ENCODE measurements at regions not wholly inside any gene's neighbourhood (a gene's known extent, or its start where the extent isn't known, plus 50 kb on each side); places are given as distances from the start of the nearest gene placed in this dataset.

DNA sequence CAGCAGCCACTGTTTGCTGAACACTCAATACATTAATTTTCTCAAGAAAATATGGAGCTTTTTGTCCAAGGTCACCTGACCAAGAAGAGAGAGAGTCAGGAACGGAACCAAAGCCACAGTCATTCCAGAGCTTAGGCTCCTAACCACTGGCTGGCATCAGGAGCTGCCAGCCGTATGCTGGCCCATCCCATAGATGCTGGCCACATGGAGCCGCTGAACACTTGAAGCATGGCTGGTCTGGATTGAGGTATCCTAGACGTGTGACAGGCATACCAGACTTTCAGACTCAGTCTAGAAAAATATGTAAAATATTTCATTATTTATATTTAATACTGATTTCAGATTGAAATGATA, 458.7 kb downstream of the MATN1 start:
- Histone ChIP-seq H3K27ac (no peak overlapping the region), H3K4me1 (no peaks in the 10 kb centered on the region)

GRCh38 chr1:30263888-30264671, 459.3 kb downstream of the MATN1 start:
- no peak overlapping the region for H3K4me3 ChIP-seq
- TF ChIP-seq POLR2AphosphoS5 (IDR thresholded peaks at IDR 0.05) (no peak), POLR2A (IDR thresholded peaks at IDR 0.05) (no peak)
- TF ChIP-seq, protein P1, sequence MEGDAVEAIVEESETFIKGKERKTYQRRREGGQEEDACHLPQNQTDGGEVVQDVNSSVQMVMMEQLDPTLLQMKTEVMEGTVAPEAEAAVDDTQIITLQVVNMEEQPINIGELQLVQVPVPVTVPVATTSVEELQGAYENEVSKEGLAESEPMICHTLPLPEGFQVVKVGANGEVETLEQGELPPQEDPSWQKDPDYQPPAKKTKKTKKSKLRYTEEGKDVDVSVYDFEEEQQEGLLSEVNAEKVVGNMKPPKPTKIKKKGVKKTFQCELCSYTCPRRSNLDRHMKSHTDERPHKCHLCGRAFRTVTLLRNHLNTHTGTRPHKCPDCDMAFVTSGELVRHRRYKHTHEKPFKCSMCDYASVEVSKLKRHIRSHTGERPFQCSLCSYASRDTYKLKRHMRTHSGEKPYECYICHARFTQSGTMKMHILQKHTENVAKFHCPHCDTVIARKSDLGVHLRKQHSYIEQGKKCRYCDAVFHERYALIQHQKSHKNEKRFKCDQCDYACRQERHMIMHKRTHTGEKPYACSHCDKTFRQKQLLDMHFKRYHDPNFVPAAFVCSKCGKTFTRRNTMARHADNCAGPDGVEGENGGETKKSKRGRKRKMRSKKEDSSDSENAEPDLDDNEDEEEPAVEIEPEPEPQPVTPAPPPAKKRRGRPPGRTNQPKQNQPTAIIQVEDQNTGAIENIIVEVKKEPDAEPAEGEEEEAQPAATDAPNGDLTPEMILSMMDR (IDR thresholded peaks at IDR 0.05): no peak
- no peak for DNase-seq (ENCODE audit: low spot score in 2 of 2)
- no peaks in the 10 kb centered on the region for H3K4me1 ChIP-seq
- no peaks in the 10 kb centered on the region for H3K36me3 ChIP-seq
- H3K27me3 ChIP-seq: no peaks in the 10 kb centered on the region
- intact Hi-C loops (cut with DNase I; ENCODE audit: low total_unique reads): no loop called here
- H3K9me3 ChIP-seq: no peaks in the 10 kb centered on the region
- no peak overlapping the region for H3K27ac ChIP-seq

More for the DNA sequence above, 458.7 kb downstream of the MATN1 start:
- no peak overlapping the region for H3K4me3 ChIP-seq
- TF ChIP-seq POLR2AphosphoS5 (IDR thresholded peaks at IDR 0.05): no peak
- TF ChIP-seq, protein P1 (IDR thresholded peaks at IDR 0.05): no peak
- no peaks in the 10 kb centered on the region for H3K36me3 ChIP-seq
- intact Hi-C loops (cut with DNase I; ENCODE audit: low total_unique reads): no loop called here
- H3K27me3 ChIP-seq: no peaks in the 10 kb centered on the region
- DNase-seq (ENCODE audit: low spot score in 2 of 2): no peak
- no peaks in the 10 kb centered on the region for H3K9me3 ChIP-seq

- no peak for TF ChIP-seq POLR2A (IDR thresholded peaks at IDR 0.05)
- TF ChIP-seq, protein P1 (IDR thresholded peaks at IDR 0.05): no peak
- TF ChIP-seq POLR2AphosphoS5 (IDR thresholded peaks at IDR 0.05): no peak
- DNase-seq (ENCODE audit: low spot score in 2 of 2): no peak
- Histone ChIP-seq H3K27ac (no peak overlapping the region), H3K36me3 (no peaks in the 10 kb centered on the region), H3K27me3 (peaks cover 0 to 7% of the 10 kb centered on the region in 2 donors), H3K4me3 (no peak overlapping the region), H3K4me1 (no peaks in the 10 kb centered on the region), H3K9me3 (no peaks in the 10 kb centered on the region)
- intact Hi-C loops (cut with DNase I; ENCODE audit: low total_unique reads): no loop called here
Observed at GRCh38 chr1:30263405-30263804, 460.0 kb downstream of the MATN1 start.

- no peak for TF ChIP-seq POLR2A (IDR thresholded peaks at IDR 0.05)
- TF ChIP-seq, protein P1 (IDR thresholded peaks at IDR 0.05): no peak
- TF ChIP-seq POLR2AphosphoS5 (IDR thresholded peaks at IDR 0.05): no peak
- H3K4me3 ChIP-seq: no peak overlapping the region
- no peaks in the 10 kb centered on the region for H3K9me3 ChIP-seq
- H3K4me1 ChIP-seq: no peaks in the 10 kb centered on the region
- intact Hi-C loops (cut with DNase I; ENCODE audit: low total_unique reads): no loop called here
- H3K27me3 ChIP-seq: peaks cover 0 to 19% of the 10 kb centered on the region in 2 donors
- H3K27ac ChIP-seq: no peak overlapping the region
- DNase-seq (ENCODE audit: low spot score in 2 of 2): no peak
- no peaks in the 10 kb centered on the region for H3K36me3 ChIP-seq
Observed at GRCh38 chr1:30262158-30262557, 461.2 kb downstream of the MATN1 start.

DNA sequence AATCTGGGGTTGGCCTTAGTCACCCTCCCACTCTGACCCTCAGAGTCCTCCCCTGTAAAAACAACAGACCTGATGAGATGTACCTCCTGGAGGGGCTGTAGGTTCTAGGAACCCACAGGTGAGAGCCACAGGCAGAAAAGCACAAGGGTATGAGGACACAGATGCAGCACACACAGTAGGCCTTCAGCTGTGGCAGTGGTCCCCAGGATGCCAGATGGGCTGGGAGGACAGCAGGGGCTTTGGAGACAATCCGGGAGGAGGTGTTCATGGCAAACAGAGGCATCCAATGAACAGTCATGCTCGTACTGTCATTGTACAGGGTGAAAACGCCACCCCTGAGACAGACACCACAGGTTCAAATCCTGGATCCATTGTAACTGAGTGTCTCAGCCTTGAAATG, 463.1 kb downstream of the MATN1 start:
- TF ChIP-seq, protein P1 (IDR thresholded peaks at IDR 0.05): no peak
- TF ChIP-seq POLR2AphosphoS5 (IDR thresholded peaks at IDR 0.05) (no peak), POLR2A (IDR thresholded peaks at IDR 0.05) (no peak)
- H3K36me3 ChIP-seq: no peaks in the 10 kb centered on the region
- no peaks in the 10 kb centered on the region for H3K9me3 ChIP-seq
- DNase-seq (ENCODE audit: low spot score in 2 of 2): no peak
- intact Hi-C loops (cut with DNase I; ENCODE audit: low total_unique reads): no loop called here
- peaks cover 0 to 30% of the 10 kb centered on the region in 2 donors for H3K27me3 ChIP-seq
- no peak overlapping the region for H3K27ac ChIP-seq
- no peaks in the 10 kb centered on the region for H3K4me1 ChIP-seq
- H3K4me3 ChIP-seq: no peak overlapping the region
